Liver (tissue), 8 donors: ENCODE measurements at regions not wholly inside any gene's neighbourhood (a gene's known extent, or its start where the extent isn't known, plus 50 kb on each side); places are given as distances from the start of the nearest gene placed in this dataset.

Experiments
- DNase-seq: peaks from one replicate; pipeline ENCODE4 v3.0.0-alpha.2; 2017; ENCODE audit warnings: low spot score
- H3K27ac ChIP-seq, 2 donors: one replicate each; pipeline ENCODE4 v1.7.0; 2013; ENCODE audit warnings: inconsistent platforms in 2 of 2, low read length in 2 of 2, control low read depth in 1 of 2, low read depth in 1 of 2, mild to moderate bottlenecking in 1 of 2
- H3K27me3 ChIP-seq, 4 donors: one replicate each; pipeline versions ENCODE4 v1.6.1 to v1.7.0; 2013; ENCODE audit warnings: low read length in 3 of 4, inconsistent platforms in 1 of 4, mild to moderate bottlenecking in 1 of 4, moderate library complexity in 1 of 4; ENCODE audit not compliant: control insufficient read depth in 4 of 4, insufficient read depth in 4 of 4
- H3K36me3 ChIP-seq, 4 donors: one replicate each; pipeline versions ENCODE4 v1.6.1 to v1.7.0; 2013; ENCODE audit warnings: low read length in 3 of 4, mild to moderate bottlenecking in 3 of 4, low read depth in 1 of 4, moderate library complexity in 1 of 4; ENCODE audit not compliant: control insufficient read depth in 4 of 4, insufficient read depth in 3 of 4
- H3K4me1 ChIP-seq, 4 donors: one replicate each; pipeline versions ENCODE4 v1.6.1 to v1.7.0; 2013; ENCODE audit warnings: low read length in 3 of 4, mild to moderate bottlenecking in 3 of 4, moderate library complexity in 1 of 4; ENCODE audit not compliant: control insufficient read depth in 4 of 4, insufficient read depth in 4 of 4
- H3K4me3 ChIP-seq, 3 donors: one replicate each; pipeline versions ENCODE4 v1.6.1 to v1.7.0; 2013; ENCODE audit warnings: low read length in 3 of 3, control low read depth in 1 of 3, low read depth in 1 of 3, mild to moderate bottlenecking in 1 of 3
- H3K9ac ChIP-seq, 2 donors: one replicate each; pipeline ENCODE4 v1.7.0; 2013; ENCODE audit warnings: low read length in 2 of 2, mild to moderate bottlenecking in 2 of 2, moderate library complexity in 2 of 2, control low read depth in 1 of 2, low read depth in 1 of 2
- H3K9me3 ChIP-seq, 4 donors: one replicate each; pipeline versions ENCODE4 v1.6.1 to v1.7.0; 2013; ENCODE audit warnings: low read length in 3 of 4; ENCODE audit not compliant: control insufficient read depth in 4 of 4
- ATF3 ChIP-seq: IDR thresholded peaks from 2 replicates; pipeline ENCODE4 v1.6.1; 2016; ENCODE audit warnings: antibody characterized with exemption
- CTCF ChIP-seq: fragments of 150-350 bp; IDR thresholded peaks from 2 replicates; pipeline ENCODE4 v1.5.1; 2017; ENCODE audit warnings: improper control_type of control experiment, low read depth, low read length; ENCODE audit not compliant: missing input control
- EGR1 ChIP-seq, 2 donors: IDR thresholded peaks; 2 replicates each; pipeline ENCODE4 v1.6.1; 2016 to 2018; ENCODE audit warnings: antibody characterized with exemption in 2 of 2, low read depth in 2 of 2
- FOXA1 ChIP-seq: IDR thresholded peaks from 2 replicates; pipeline ENCODE4 v1.6.1; 2016; ENCODE audit warnings: antibody characterized with exemption
- FOXA2 ChIP-seq: IDR thresholded peaks from 2 replicates; pipeline ENCODE4 v1.6.1; 2016; ENCODE audit warnings: antibody characterized with exemption
- HNF4A ChIP-seq, 2 donors: conservative IDR thresholded peaks; 2 replicates each; pipeline ENCODE4 v1.6.1; 2016; ENCODE audit warnings: antibody characterized with exemption in 2 of 2, mild to moderate bottlenecking in 2 of 2
- HNF4G ChIP-seq: IDR thresholded peaks from 2 replicates; pipeline ENCODE4 v1.6.1; 2016; ENCODE audit warnings: antibody characterized with exemption
- JUND ChIP-seq, 2 donors: IDR thresholded peaks; 2 replicates each; pipeline ENCODE4 v1.6.1; 2016; ENCODE audit warnings: antibody characterized with exemption in 2 of 2
- MAX ChIP-seq: IDR thresholded peaks from 2 replicates; pipeline ENCODE4 v1.6.1; 2016; ENCODE audit warnings: antibody characterized with exemption
- NR2F2 ChIP-seq: IDR thresholded peaks from 2 replicates; pipeline ENCODE4 v1.6.1; 2016; ENCODE audit warnings: antibody characterized with exemption
- REST ChIP-seq: IDR thresholded peaks from 2 replicates; pipeline ENCODE4 v1.6.1; 2016; ENCODE audit warnings: antibody characterized with exemption, mild to moderate bottlenecking
- RXRA ChIP-seq, 2 donors: IDR thresholded peaks; 2 replicates each; pipeline ENCODE4 v1.6.1; 2017 to 2018; ENCODE audit warnings: antibody characterized with exemption in 2 of 2, mild to moderate bottlenecking in 1 of 2
- SP1 ChIP-seq: IDR thresholded peaks from 2 replicates; pipeline ENCODE4 v1.6.1; 2018; ENCODE audit warnings: antibody characterized with exemption, mild to moderate bottlenecking
- TAF1 ChIP-seq: conservative IDR thresholded peaks from 2 replicates; pipeline ENCODE4 v1.6.1; 2016; ENCODE audit warnings: antibody characterized with exemption, mild to moderate bottlenecking
- YY1 ChIP-seq: IDR thresholded peaks from 2 replicates; pipeline ENCODE4 v1.6.1; 2016; ENCODE audit warnings: antibody characterized with exemption, mild to moderate bottlenecking
- ZBTB33 ChIP-seq: IDR thresholded peaks from 2 replicates; pipeline ENCODE4 v1.6.1; 2016; ENCODE audit warnings: antibody characterized with exemption
- WGBS: extraction: QIAGEN DNeasy Blood & Tissue Kit; methylation state at CpG from one replicate; pipeline ENCODE4 v1.1.7; 2013; 5-methylcytosine and 5-hydroxymethylcytosine counted together
- donor health status: healthy.
- donor health status: healthy.
- donor health status: healthy.
- donor health status: healthy.
- donor health status: healthy.

GRCh38 chr12:107221913-107222312 is 128.6 kb upstream of the CRY1 start:
- no peaks in the 10 kb centered on the region for H3K36me3 ChIP-seq
- H3K4me3 ChIP-seq, result no peak overlapping the region
- no peaks in the 10 kb centered on the region for H3K9me3 ChIP-seq
- no peak for TF ChIP-seq HNF4A (conservative IDR thresholded peaks at IDR 0.05)
- TF ChIP-seq YY1, result no peak
- no peak for TF ChIP-seq JUND (IDR thresholded peaks at IDR 0.05)
- no peak for TF ChIP-seq RXRA (IDR thresholded peaks at IDR 0.05)
- TF ChIP-seq EGR1 (IDR thresholded peaks at IDR 0.05; ENCODE audit: low read depth in 2 of 2), result no peak
- no peak for TF ChIP-seq SP1
- TF ChIP-seq REST, result no peak
- no peak for TF ChIP-seq HNF4G
- TF ChIP-seq CTCF, result no peak
- no peak for TF ChIP-seq FOXA2
- no peak for TF ChIP-seq ATF3
- H3K9ac ChIP-seq, result no peak overlapping the region
- no peak overlapping the region for H3K27ac ChIP-seq
- H3K4me1 ChIP-seq, result no peaks in the 10 kb centered on the region
- H3K27me3 ChIP-seq, result no peaks in the 10 kb centered on the region
- no peak for DNase-seq

- 87% methylated on average over 5 of the region's 5 CpGs for WGBS
- no peak overlapping the region for H3K4me3 ChIP-seq
- no peak overlapping the region for H3K9ac ChIP-seq
- H3K9me3 ChIP-seq, result no peaks in the 10 kb centered on the region
- H3K4me1 ChIP-seq, result no peaks in the 10 kb centered on the region
- TF ChIP-seq MAX (no peak), HNF4A (conservative IDR thresholded peaks at IDR 0.05) (no peak), TAF1 (no peak), CTCF (no peak), JUND (IDR thresholded peaks at IDR 0.05) (no peak), YY1 (no peak), SP1 (no peak), ATF3 (no peak), RXRA (IDR thresholded peaks at IDR 0.05) (no peak), ZBTB33 (no peak), FOXA2 (no peak), NR2F2 (no peak), REST (no peak), FOXA1 (no peak), EGR1 (IDR thresholded peaks at IDR 0.05; ENCODE audit: low read depth in 2 of 2) (no peak), HNF4G (no peak)
- no peak overlapping the region for H3K27ac ChIP-seq
- no peaks in the 10 kb centered on the region for H3K27me3 ChIP-seq
- H3K36me3 ChIP-seq, result no peaks in the 10 kb centered on the region
- no peak for DNase-seq
These were observed 130.5 kb upstream of the CRY1 start for GRCh38 chr12:107223821-107224220.
